DND-41 (cell line): ENCODE measurements at regions not wholly inside any gene's neighbourhood (a gene's known extent, or its start where the extent isn't known, plus 50 kb on each side); places are given as distances from the start of the nearest gene placed in this dataset.

Experiments
- EZH2 ChIP-seq: IDR thresholded peaks from 3 replicates; pipeline ENCODE4 v1.6.1; 2012; ENCODE audit warnings: borderline replicate concordance, low read depth, mild to moderate bottlenecking, moderate library complexity, low read length, inconsistent platforms; ENCODE audit not compliant: severe bottlenecking
- TF ChIP-seq, protein P1 (sequence below): IDR thresholded peaks from 2 replicates; pipeline ENCODE4 v1.5.1; 2012; ENCODE audit warnings: borderline replicate concordance, low read length, moderate library complexity, mild to moderate bottlenecking; ENCODE audit not compliant: poor library complexity, severe bottlenecking; ENCODE audit errors: extremely low read depth

DNA sequence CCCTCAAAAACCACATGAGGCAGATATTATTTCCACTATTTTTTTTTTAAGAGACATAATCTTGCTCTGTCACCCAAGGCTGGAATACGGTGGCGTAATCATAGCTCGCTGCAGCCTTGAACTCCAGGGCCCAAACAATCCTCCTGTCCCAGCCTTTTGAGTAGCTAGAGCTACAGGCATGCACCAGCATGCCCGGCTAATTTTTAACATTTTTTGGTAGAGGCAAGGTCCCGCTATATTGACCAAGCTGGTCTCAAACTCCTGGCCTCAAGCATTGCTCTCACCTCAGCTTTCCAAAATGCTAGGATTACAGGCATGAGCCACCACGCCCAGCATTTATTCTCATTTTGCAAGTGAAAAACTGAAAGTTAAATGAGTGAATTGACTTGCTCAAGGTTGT lies 50.8 kb upstream of the PIAS1 start:
- TF ChIP-seq, protein P1, sequence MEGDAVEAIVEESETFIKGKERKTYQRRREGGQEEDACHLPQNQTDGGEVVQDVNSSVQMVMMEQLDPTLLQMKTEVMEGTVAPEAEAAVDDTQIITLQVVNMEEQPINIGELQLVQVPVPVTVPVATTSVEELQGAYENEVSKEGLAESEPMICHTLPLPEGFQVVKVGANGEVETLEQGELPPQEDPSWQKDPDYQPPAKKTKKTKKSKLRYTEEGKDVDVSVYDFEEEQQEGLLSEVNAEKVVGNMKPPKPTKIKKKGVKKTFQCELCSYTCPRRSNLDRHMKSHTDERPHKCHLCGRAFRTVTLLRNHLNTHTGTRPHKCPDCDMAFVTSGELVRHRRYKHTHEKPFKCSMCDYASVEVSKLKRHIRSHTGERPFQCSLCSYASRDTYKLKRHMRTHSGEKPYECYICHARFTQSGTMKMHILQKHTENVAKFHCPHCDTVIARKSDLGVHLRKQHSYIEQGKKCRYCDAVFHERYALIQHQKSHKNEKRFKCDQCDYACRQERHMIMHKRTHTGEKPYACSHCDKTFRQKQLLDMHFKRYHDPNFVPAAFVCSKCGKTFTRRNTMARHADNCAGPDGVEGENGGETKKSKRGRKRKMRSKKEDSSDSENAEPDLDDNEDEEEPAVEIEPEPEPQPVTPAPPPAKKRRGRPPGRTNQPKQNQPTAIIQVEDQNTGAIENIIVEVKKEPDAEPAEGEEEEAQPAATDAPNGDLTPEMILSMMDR, result no peak
- TF ChIP-seq EZH2, result no peak
